ENCODE measurements at regions not wholly inside any gene's neighbourhood (a gene's known extent, or its start where the extent isn't known, plus 50 kb on each side); places are given as distances from the start of the nearest gene placed in this dataset.

- Histone ChIP-seq H3K36me3 (no peaks in the 10 kb centered on the region), H3K9me3 (no peaks in the 10 kb centered on the region), H3K4me1 (peaks cover 0 to 8% (median 0%) of the 10 kb centered on the region in 6 donors), H3K27me3 (replicated peaks in 1 of 7) (no peaks in the 10 kb centered on the region), H3K4me3 (no peak overlapping the region), H3K27ac (no peak overlapping the region)
- no peak for TF ChIP-seq POLR2A (IDR thresholded peaks at IDR 0.05)
- TF ChIP-seq CTCF (IDR thresholded peaks at IDR 0.05 in 8 of 11, conservative IDR thresholded peaks at IDR 0.05 in 3 of 11), result no peak
- TF ChIP-seq POLR2AphosphoS5 (IDR thresholded peaks at IDR 0.05), result no peak
- intact Hi-C loops (cut with DNase I; ENCODE audit: low total_unique reads), result no loop called here
- no peak for DNase-seq
- 61 to 74% (median 67%) methylated on average over 4 of the region's 4 CpGs for WGBS, 5 donors
Measured at GRCh38 chr1:56396581-56396980, 182.8 kb downstream of the PLPP3 start.

GRCh38 chr1:56395776-56396175 is 183.6 kb downstream of the PLPP3 start:
- H3K4me3 ChIP-seq, result no peak overlapping the region
- DNase-seq, result no peak
- no peak overlapping the region for H3K27ac ChIP-seq
- no peaks in the 10 kb centered on the region for H3K36me3 ChIP-seq
- no peaks in the 10 kb centered on the region for H3K4me1 ChIP-seq
- H3K9me3 ChIP-seq, result no peaks in the 10 kb centered on the region
- no peaks in the 10 kb centered on the region for H3K27me3 ChIP-seq (replicated peaks in 1 of 7)
- TF ChIP-seq CTCF (IDR thresholded peaks at IDR 0.05 in 8 of 11, conservative IDR thresholded peaks at IDR 0.05 in 3 of 11) (no peak), POLR2AphosphoS5 (IDR thresholded peaks at IDR 0.05) (no peak), POLR2A (IDR thresholded peaks at IDR 0.05) (no peak)
- intact Hi-C loops (cut with DNase I; ENCODE audit: low total_unique reads), result no loop called here
- WGBS, 5 donors, result 89 to 96% (median 91%) methylated on average over 2 of the region's 2 CpGs

GRCh38 chr1:56394298-56394697 is 185.1 kb downstream of the PLPP3 start:
- DNase-seq, result no peak
- WGBS, 5 donors, result 77 to 97% (median 84%) methylated on average over 6 of the region's 6 CpGs
- Histone ChIP-seq H3K27me3 (replicated peaks in 1 of 7) (no peaks in the 10 kb centered on the region), H3K36me3 (no peaks in the 10 kb centered on the region), H3K4me1 (no peaks in the 10 kb centered on the region), H3K4me3 (no peak overlapping the region), H3K9me3 (no peaks in the 10 kb centered on the region), H3K27ac (no peak overlapping the region)
- intact Hi-C loops (cut with DNase I; ENCODE audit: low total_unique reads), result no loop called here
- TF ChIP-seq CTCF (IDR thresholded peaks at IDR 0.05 in 8 of 11, conservative IDR thresholded peaks at IDR 0.05 in 3 of 11) (no peak), POLR2A (IDR thresholded peaks at IDR 0.05) (no peak), POLR2AphosphoS5 (IDR thresholded peaks at IDR 0.05) (no peak)

DNA sequence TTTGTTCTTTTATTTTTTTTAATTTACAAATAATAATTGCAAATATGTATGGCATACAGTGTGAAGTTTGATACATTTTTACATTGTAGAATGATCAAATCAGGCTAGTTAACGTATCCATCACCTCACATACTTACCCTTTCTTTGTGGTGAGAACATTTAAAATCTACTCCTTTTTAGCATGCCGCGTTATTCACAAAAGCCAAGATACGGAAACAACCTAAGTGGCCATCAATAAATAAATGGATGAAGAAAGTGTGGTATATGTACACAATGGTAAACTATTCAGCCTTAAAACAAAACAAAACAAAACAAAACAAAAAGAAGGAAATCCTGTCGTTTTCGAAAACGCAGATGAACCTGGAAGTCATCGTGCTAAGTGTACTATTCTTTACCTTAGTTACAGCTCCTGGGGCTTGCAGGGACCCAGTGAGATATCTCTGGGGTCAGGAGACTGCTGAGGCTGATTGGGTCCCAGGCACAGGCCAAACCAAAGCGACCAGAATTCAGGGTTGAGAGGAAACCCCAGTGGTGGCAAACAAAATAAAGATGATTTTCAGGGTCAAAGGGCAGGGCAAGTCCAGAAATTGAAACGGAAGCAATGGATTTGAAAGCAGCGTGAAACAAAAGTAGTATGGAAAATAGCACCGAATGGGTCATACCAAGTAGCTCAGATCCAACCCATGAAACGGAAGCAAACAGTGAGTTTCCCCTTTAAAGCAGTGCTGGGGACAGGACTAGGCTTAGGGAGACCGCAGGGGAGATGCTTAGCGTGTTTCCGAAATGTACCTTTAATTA is 188.2 kb downstream of the PLPP3 start:
- Histone ChIP-seq H3K27ac (no peak overlapping the region), H3K9me3 (no peaks in the 10 kb centered on the region), H3K4me3 (no peak overlapping the region), H3K27me3 (replicated peaks in 1 of 7) (no peaks in the 10 kb centered on the region), H3K4me1 (no peaks in the 10 kb centered on the region), H3K36me3 (no peaks in the 10 kb centered on the region)
- intact Hi-C loops (cut with DNase I; ENCODE audit: low total_unique reads), result no loop called here
- 76 to 85% (median 82%) methylated on average over 16 of the region's 16 CpGs for WGBS, 5 donors
- DNase-seq, result no peak
- no peak for TF ChIP-seq POLR2AphosphoS5 (IDR thresholded peaks at IDR 0.05)
- TF ChIP-seq CTCF (IDR thresholded peaks at IDR 0.05 in 8 of 11, conservative IDR thresholded peaks at IDR 0.05 in 3 of 11), result no peak
- TF ChIP-seq POLR2A (IDR thresholded peaks at IDR 0.05), result no peak
